NCI-H69 (cell line): ENCODE measurements at regions not wholly inside any gene's neighbourhood (a gene's known extent, or its start where the extent isn't known, plus 50 kb on each side); places are given as distances from the start of the nearest gene placed in this dataset.
A peak's percentile ranks its signal among the peaks of the same experiment; 100 is the strongest.
"Not testable (repeated sequence)": the region's sequence is repeated elsewhere in the genome, so short reads cannot be mapped to it uniquely, and the experiment has no call there.

Source experiments
- DNase-seq: peaks from one replicate; lab custom pipeline; 2025; lab: John Stamatoyannopoulos, UW

DNA sequence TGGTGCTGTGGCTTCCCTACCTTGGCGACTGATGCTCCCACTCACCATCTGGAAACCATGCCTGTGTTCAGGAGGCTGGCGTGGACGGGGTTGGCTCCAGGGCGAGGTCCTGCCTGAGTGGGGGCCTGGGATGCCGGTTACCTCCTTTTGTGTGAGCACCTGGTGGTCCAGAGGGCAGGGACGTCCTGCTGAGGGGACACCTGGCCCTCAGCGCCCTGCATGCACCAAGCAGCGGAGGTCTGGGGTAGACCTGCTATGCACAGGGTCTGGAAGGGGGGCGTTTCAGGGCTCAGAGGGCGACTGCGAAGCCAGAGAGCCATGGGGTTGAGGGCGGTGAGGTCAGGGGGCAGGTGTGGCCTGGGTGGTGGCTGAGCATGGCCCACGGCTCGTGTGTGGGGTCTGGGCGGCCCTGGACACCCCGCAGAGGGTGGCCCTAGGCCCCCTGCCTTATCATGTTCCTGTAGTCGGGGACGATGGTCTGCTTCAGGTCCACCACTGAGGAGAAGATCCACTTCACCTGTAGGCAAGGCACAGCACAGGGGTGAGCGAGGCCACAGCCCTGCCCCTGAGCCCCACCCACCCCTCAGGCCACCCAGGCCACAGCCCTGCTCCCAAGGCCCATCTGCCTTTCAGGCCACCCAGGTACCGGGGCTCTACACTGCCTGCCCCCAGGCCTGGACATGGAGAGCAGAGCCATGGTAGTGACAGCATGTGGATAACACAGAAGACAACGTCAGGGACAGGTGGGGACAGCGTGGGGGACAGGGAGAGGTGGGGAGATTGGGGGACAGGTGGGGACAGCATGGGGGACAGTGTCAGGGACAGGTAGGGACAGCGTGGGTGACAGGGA, 95.3 kb downstream of the TMEM121 start:
- DNase-seq, result not testable (repeated sequence)

DNA sequence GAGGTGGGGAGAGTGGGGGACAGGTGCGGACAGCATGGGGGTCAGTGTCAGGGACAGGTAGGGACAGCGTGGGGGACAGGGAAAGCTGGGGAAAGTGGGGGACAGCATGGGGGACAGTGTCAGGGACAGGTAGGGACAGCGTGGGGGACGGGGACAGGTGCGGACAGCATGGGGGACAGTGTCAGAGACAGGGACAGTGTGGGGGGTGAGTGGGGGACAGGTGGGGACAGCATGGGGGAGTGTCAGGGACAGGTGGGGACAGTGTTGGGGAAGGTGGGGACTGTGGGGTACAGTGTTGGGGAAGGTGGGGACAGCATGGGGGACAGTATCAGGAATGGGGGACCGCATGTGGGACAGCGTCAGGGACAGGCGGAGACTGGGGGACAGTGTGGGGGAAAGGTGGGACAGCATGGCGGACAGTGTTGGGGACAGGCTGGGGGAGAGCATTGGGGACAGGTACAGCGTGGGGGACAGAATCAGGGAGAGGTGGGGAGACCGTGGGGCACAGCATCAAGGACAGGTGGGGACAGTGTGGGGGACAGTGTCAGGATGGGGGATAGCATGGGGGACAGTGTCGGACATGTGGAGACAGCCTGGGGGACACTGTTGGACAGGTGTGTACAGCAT, 96.1 kb downstream of the TMEM121 start:
- no peak for DNase-seq

DNA sequence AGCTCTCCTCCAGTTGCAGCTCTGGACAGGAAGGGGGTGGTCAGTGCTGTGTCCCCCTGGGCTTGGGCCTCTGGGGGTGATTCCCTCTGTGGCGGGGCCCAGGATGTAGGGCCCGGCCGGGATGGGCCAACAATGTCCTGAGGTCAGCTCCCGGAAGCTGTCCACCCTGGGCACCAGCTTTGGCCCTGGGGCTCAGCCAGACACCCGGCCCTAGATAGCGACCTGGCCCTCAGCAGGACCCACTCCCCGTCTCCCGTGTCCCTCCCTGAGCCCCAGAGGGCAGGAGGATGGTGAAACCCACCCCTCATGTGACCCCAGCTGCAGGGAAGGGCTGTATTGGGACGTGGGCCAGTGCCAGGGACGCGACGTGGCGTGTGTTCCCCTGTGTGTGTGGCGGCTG, 96.8 kb downstream of the TMEM121 start:
- DNase-seq, result not testable (repeated sequence)

DNA sequence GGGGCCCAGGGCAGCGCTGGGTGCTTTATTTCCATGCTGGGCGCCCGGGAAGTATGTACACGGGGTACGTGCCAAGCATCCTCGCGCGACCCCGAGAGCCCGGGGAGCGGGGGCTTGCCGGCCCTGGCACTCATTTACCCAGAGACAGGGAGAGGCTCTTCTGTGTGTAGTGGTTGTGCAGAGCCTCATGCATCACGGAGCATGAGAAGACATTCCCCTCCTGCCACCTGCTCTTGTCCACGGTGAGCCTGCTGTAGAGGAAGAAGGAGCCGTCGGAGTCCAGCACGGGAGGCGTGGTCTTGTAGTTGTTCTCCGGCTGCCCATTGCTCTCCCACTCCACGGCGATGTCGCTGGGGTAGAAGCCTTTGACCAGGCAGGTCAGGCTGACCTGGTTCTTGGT, 98.0 kb downstream of the TMEM121 start:
- not testable (repeated sequence) for DNase-seq

DNA sequence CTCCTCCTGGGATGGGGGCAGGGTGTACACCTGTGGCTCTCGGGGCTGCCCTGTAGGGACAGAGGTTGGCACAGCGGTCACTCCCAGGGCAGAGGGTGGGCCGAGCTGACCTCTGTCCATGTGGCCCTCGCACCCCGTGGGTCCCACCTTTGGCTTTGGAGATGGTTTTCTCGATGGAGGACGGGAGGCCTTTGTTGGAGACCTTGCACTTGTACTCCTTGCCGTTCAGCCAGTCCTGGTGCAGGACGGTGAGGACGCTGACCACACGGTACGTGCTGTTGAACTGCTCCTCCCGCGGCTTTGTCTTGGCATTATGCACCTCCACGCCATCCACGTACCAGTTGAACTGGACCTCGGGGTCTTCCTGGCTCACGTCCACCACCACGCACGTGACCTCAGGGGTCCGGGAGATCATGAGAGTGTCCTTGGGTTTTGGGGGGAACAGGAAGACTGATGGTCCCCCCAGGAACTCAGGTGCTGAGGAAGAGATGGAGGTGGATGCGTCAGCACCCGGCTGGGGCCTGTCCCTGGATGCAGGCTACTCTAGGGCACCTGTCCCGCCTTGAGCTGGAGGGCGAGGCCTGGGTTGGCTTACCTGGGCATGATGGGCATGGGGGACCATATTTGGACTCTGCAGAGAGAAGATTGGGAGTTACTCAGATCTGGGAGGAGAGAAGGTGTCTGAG, 98.5 kb downstream of the TMEM121 start:
- DNase-seq, result not testable (repeated sequence)

DNA sequence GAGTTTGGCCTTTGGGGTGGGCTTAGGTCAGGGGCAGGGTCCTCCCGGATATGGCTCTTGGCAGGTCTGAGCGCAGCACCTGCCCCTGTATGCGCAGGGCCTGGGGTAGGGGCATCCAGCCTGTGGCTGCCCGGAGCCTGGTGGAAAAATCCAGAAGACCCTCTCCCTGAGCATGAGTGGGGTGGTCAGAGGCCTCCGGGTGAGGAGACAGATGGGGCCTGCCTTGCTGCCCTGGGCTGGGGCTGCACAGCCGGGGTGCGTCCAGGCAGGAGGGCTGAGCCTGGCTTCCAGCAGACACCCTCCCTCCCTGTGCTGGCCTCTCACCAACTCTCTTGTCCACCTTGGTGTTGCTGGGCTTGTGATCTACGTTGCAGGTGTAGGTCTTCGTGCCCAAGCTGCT, 99.1 kb downstream of the TMEM121 start:
- DNase-seq, result not testable (repeated sequence)

DNA sequence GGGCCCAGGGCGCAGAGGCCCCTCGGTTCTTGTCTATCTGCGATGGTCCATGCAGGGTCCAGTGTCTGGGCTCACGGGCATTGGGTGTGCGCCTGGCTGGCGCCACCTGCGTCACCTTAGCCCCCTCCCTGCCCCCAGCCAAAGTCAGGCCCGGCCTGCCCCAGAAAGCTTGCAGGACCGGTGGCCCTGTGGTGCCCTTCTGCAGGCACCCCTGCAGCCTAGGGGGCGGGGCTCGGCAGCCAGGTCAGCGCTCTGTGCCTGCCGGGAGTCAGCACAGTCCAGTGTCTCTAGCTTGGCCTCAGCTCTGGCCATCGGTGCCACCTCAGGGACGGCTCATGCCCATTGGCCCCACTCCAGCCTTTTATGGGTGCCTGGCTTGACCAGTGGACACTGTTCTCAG, 99.7 kb downstream of the TMEM121 start:
- DNase-seq, result not testable (repeated sequence)

DNA sequence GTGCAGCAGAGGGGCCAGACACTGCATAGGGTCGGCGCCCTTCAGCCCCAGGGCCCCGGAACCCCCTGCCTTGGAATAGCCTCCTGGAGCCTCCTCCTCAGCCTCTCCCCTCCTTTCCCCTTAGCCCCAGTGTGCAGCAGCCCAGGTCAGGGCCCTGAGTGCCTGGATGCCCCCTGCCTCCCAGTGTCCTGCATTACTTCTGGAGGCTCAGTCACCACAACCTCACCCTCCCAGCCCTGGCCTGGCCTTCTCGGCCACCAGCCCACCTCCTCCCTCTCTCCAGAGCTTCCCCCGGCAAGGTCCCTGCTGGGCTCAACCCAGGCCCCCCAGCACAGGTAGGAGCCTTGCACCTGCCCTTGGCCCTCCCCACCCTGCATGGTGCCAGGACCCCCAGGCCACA, 100.3 kb downstream of the TMEM121 start:
- not testable (repeated sequence) for DNase-seq

DNA sequence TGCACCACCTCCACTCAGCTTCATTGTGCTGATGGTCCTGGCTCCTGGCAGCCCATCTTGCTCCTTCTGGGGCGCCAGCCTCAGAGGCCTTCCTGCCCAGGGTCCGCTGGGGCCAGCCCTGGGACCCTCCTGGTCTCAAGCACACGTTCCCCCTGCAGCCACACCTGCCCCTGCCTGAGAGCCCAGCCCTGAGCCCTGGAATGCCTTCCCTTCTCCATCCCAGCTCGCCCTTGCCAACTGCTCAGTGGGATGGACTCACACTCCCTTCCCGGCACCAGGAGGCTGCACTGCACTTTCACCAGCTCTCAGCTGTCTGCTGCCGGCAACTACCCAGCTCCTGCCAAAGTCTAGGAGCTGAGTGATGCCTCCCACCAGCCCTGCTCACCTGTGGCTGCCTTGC, 100.9 kb downstream of the TMEM121 start:
- not testable (repeated sequence) for DNase-seq

DNA sequence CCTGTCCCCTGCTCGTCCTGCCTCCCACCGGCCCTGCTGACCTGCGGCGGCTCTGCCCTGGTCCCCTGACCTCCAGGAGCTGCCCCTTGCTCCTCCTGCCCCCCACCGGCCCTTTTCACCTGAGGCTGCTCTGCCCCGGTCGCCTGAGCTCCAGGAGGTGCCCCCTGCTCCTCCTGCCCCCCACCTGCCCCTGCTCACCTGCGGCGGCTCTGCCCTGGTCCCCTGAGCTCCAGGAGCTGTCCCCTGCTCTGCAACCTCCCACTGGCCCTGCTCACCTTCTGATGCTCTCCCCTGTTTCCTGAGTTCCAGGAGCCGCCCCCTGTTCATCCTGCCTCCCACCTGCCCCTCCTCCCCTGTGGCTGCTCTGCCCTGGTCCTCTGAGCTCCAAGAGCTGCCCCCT, 101.3 kb downstream of the TMEM121 start:
- no peak for DNase-seq

DNA sequence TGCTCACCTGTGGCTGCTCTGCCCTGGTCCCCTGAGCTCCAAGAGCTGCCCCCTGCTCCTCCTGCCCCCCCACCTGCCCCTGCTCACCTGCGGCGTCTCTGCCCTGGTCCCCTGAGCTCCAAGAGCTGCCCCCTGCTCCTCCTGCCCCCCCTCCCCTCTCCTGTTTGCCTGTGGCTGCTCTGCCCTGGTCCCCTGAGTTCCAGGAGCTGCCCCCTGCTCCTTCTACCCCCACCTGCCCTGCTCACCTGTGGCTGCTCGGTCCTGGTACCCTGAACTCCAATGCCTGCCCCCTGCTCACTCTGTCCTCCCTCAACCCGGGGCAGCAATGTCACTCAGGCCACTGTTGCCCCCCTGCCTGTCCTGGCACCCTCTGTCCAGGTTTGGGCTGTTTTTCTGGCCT, 101.7 kb downstream of the TMEM121 start:
- DNase-seq, result not testable (repeated sequence)

DNA sequence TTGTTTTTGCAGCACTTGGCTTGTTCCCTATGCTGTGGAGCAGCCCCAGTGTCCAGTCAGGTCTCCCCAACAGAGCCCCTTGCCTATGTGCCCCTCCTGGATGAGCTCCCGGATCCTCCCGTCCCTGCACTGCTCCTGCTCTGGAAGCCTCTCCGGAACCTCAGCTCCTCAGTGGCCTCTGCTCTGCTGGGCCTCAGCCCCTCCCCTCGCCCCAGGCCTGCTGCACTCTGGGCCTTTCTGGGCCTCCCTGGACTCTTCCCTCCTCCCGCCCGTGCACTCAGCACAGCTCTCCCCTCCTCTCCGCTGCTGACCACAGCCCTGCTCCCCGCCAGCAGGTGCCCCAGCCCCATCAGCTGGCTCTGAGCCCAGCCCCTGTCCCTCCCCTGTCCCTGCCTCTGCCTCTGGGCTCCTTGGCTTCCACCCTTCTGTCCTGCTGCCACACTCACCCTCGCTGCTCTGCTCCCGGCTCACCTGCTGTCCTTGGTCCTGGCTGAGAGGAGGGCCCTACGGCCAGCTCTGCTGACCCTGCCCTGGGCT, 102.2 kb downstream of the TMEM121 start:
- peak; percentile 20 for DNase-seq

DNA sequence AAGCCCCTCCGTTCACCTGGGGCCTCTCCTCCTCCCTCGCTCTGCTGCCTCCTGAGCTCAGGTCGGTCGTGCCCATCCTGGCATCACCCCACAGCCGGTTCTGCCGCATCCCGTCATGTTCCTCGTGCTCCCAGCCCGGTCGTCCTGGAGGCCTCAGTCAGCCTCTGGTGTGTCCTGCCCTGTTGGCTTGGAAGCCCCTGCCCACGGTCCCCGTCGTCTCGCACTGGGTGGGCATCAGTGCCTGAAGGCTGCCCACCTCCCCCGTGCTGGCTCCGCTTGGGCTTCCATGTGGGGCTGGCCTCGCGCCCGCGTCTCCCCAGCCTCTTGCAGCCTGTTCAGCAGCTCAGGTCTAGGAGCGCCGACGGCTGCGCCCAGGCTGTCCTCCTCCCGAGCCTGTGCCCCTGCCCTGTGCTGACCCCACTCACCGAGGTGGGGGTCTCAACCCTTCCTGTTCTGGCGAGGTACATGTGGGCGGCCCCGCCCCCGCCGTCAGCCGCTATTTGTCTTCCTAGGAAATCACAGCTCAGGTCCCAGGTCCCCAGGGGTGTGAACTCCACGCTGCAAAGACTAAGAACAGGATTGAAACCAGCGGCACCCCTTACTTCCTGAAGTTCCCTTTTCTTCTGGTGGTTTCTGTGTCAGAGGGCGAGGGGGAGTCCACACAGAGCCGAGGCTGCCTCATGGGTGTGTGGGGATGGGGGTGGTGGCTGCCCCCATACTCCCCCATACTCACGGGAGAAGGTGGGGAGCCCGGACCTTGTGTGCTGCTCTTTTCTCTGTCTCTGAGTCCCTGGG, 102.9 kb downstream of the TMEM121 start:
- not testable (repeated sequence) for DNase-seq

DNA sequence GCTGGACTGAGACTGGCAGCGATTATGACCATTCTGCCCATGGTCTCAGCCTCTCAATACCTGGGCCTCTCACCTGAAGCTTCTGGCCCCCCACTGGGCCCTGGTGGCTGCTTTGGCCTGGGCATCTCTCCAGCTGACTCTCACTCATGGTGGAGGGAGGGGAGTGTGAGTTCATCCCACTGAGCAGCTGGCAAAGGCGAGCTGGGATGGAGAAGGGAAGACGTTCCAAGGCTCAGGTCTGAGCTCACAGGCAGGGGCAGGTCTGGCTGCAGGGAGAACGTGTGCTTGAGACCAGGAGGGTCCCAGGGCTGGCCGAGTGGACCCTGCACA, 103.5 kb downstream of the TMEM121 start:
- peak; percentile 50 for DNase-seq

DNA sequence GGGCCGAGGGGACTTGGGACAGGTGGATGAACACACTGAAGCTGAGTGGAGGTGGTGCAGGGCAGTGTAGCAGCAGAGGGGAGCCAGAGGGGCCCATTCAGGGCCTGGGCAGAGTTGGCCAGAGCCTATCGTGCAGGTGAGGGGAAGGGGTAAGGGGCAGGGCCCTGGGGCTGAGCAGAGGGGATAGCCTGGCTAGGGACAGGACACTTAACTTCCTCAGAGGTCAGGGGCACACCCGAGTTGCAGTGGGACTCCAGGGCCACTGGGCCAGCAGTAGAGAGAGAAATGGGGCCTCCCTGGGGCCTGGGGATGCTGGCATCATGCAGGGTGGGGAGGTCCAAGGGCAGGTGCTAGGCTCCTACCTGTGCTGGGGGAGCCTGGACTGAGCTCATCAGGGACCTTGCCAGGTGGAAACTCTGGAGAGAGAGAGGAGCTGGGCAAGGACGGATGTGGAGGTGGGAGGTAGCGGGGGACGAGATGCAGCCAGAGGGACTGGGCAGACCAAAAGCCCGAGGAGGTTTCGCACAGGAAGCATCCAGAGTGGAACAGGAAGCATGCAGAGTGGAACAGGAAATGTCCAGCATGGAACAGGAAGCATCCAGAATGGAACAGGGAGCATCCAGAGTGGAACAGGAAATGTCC, 104.0 kb downstream of the TMEM121 start:
- not testable (repeated sequence) for DNase-seq

DNA sequence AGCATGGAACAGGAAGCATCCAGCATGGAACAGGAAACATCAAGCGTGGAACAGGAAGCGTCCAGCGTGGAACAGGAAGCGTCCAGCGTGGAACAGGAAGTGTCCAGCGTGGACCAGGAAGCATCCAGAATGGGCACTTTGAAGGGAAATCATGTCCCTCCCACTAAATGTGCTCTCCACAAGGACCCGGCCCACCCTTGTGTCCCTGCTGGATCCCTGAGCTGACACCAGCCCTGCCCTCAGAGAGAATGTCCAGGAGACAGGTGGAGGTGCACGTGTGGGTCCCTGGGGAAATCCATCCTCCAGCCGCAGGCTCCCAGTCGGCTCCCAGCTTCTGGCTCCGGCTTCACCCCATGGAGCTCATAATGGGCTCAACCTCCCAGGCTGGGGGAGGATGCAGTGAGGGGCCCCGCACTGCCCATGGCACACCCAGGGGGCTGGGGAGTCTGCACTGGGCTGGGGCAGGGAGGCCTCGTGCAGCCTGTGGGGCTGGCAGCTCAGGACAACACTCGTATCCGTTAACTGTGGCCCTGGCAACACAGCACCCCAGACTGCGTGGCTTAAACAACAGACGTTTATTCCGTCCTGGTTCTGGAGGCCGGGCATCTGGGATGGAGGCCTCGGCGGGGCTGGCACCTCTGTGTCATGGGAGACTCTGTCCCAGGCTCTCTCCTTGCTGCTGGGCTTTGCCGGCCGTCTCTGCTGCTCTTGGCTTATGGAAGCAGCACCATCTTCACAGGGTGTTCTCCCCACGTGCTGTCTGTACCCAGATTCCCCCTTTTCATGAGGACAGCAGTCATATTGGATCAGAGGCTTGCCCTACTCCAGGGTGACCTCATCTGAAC, 104.8 kb downstream of the TMEM121 start:
- DNase-seq, result not testable (repeated sequence)

DNA sequence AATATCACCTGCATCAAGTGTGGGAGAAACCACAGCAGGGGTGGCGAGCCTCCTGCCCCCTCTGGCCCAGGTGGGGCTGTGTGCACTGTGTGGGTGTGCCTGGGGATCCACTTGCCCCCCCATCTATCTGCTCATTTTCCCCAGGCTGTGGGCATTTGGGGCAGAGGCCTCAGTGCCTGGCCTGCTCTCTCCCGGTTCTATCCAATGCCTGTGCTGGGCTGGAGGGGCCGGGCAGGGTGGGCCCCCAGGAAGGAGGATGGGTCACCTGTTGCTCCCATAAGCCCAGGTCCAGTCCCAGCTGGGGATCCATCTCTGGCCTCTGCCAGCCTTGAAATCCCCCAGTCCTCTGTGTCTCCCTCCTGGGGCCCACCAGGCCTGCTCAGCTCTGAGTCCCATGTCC, 105.6 kb downstream of the TMEM121 start:
- DNase-seq, result no peak

DNA sequence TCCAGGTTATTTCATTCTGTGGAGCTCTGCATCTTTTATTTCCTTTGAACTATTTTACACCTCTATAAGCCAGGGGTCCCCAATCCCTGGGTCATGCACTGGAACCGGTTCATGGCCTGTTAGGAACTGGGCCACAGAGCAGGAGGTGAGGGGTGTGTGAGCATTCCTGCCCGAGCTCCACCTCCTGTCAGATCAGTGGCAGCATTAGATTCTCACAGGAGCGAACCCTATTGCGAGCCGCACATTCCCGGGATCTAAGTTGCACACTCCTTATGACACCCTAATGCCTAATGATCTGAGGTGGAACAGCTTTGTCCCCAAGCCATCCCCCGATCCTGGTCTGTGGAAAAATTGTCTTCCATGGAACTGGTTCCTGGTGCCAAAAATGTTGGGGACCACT, 107.2 kb downstream of the TMEM121 start:
- DNase-seq, result not testable (repeated sequence)

DNA sequence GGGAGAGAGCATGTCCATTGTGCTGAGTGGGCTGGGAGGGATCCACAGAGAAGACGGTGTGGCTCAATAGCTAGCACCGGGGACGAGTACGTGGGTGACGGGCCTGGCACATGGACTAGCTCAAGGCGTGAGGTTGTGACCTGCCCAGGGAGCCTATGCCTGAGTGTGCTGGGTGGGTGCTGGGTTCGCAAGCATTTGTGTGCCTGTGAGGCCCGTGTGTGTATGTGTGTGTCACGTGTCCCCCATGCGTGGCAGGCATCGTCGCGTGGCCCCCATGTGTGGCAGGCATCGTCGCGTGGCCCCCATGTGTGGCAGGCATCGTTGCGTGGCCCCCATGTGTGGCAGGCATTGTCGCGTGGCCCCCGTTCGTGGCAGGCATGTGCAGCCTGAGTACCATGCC, 109.2 kb downstream of the TMEM121 start:
- DNase-seq, result no peak

DNA sequence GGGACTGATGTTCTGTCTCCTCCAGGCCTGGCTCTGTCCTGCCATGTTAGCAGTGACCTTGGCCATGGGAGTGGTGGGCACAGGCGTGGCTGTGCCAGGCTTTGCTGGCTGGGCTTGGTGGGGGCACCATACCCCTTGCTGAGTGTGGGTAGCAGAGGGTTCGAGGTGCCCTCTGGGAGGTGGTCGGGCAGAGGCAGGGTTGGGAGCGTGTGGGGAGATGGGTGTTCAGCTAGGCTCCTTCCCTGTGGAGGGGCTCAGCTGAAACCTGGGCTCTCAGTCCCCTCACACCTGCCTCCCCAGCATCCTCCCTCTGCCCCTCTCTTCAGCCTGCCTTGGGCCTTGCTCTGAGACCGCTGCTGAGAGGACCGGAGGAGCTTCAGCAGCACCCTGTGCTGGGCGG, 109.6 kb downstream of the TMEM121 start:
- DNase-seq, result not testable (repeated sequence)
